ENCODE measurements at regions not wholly inside any gene's neighbourhood (a gene's known extent, or its start where the extent isn't known, plus 50 kb on each side); places are given as distances from the start of the nearest gene placed in this dataset.

DNA sequence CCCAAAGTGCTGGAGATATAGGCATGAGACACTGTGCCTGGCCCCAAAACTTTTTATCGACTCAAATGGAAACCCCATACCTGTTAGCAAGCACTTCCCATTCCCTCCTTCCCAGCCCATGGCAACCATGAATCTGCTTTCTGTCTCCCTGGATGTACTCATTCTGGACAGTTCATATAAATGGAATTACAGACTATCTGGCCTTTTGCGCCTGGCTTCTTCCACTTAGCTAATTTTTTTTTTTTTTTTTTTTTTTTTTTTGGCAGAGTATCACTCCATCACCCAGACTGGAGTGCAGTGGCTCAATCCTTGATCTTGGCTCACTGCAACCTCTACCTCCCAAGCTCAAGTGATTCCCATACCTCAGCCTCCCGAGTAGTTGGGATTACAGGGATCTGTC, 134.5 kb upstream of the MED13L start:
- peaks cover 6% of the 10 kb centered on the region for H3K4me1 Mint-ChIP-seq
- CTCF ChIA-PET = no interaction called here
- no peak for ATAC-seq (ENCODE audit: low read depth)

DNA sequence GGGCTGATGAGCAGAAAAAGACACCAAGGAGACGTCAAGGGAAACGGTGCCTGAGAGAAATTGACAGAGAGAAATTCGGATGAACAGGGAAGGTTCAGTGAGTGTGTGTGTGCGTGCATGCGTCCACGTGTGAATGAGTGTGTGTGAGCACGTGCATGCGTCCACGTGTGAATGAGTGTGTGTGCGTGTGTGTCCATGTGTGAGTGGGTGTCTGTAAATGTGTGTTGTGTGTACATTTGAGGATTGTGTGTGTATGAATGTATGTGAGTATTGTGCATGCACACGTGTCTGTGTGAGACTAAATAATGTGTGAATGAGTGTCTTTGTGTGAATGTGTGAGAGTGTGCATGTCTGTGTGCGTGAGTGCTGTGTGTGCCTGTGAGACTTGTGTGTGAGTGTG, 137.4 kb upstream of the MED13L start:
- H3K4me1 Mint-ChIP-seq = peaks cover 6% of the 10 kb centered on the region

More for the DNA sequence above, 134.5 kb upstream of the MED13L start:
- H3K36me3 ChIP-seq (replicated peaks in 1 of 2; ENCODE audit: control extremely low read depth in 1 of 2, control insufficient read depth in 1 of 2, extremely low read depth in 1 of 2, insufficient read depth in 2 of 2, low read length in 1 of 2) = no peaks in the 10 kb centered on the region
- no peaks in the 10 kb centered on the region for H3K9me3 ChIP-seq (ENCODE audit: control extremely low read depth in 1 of 3, control insufficient read depth in 2 of 3, insufficient read depth in 1 of 3, low read length in 2 of 3)
- no peak overlapping the region for H3K27ac Mint-ChIP-seq
- no peak overlapping the region for H2AFZ ChIP-seq (ENCODE audit: insufficient read depth, low read depth, low read length, poor library complexity, severe bottlenecking)
- peaks cover 0 to 4% of the 10 kb centered on the region in 2 donors for H3K4me1 ChIP-seq (ENCODE audit: control insufficient read depth in 2 of 2, insufficient read depth in 2 of 2, low read length in 2 of 2)
- no peaks in the 10 kb centered on the region for H3K9me3 Mint-ChIP-seq (ENCODE audit: insufficient read depth)
- no peaks in the 10 kb centered on the region for H3K79me2 ChIP-seq (ENCODE audit: control insufficient read depth, insufficient read depth, low read length)
- no peak overlapping the region for H3K9ac ChIP-seq (ENCODE audit: low read length)
- no peaks in the 10 kb centered on the region for H3K27me3 ChIP-seq (replicated peaks in 1 of 4; ENCODE audit: control extremely low read depth in 1 of 4, control insufficient read depth in 3 of 4, insufficient read depth in 4 of 4, low read length in 3 of 4)
- no peaks in the 10 kb centered on the region for H3K27me3 Mint-ChIP-seq
- 100% methylated on average over 1 of the region's 3 CpGs for WGBS (ENCODE audit: insufficient coverage)
- H3K4me2 ChIP-seq (replicated peaks; ENCODE audit: low read depth, low read length, poor library complexity, severe bottlenecking) = no peak overlapping the region
- intact Hi-C loops (cut with micrococcal nuclease) = no loop called here
- DNase-seq = no peak
- H3K4me3 ChIP-seq (ENCODE audit: control extremely low read depth in 1 of 5, extremely low read depth in 1 of 5, insufficient read depth in 1 of 5, low read depth in 2 of 5, low read length in 4 of 5) = no peak overlapping the region
- no peak for TF ChIP-seq EZH2 (IDR thresholded peaks at IDR 0.05; ENCODE audit: borderline replicate concordance, insufficient read depth, low read depth, low read length, poor library complexity, severe bottlenecking)
- TF ChIP-seq, protein P1, sequence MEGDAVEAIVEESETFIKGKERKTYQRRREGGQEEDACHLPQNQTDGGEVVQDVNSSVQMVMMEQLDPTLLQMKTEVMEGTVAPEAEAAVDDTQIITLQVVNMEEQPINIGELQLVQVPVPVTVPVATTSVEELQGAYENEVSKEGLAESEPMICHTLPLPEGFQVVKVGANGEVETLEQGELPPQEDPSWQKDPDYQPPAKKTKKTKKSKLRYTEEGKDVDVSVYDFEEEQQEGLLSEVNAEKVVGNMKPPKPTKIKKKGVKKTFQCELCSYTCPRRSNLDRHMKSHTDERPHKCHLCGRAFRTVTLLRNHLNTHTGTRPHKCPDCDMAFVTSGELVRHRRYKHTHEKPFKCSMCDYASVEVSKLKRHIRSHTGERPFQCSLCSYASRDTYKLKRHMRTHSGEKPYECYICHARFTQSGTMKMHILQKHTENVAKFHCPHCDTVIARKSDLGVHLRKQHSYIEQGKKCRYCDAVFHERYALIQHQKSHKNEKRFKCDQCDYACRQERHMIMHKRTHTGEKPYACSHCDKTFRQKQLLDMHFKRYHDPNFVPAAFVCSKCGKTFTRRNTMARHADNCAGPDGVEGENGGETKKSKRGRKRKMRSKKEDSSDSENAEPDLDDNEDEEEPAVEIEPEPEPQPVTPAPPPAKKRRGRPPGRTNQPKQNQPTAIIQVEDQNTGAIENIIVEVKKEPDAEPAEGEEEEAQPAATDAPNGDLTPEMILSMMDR (IDR thresholded peaks at IDR 0.05) = no peak
- H4K20me1 ChIP-seq (ENCODE audit: control insufficient read depth, insufficient read depth, low read length, poor library complexity, severe bottlenecking) = no peaks in the 10 kb centered on the region
- H3K4me3 Mint-ChIP-seq = no peak overlapping the region
- no peak overlapping the region for H3K27ac ChIP-seq (ENCODE audit: low read length in 2 of 2)
- POLR2A ChIA-PET = interaction anchor here (0.6 kb wide), 1 partner anchor 261 kb away, joined by 4 read pairs; no protein-coding TSS in a partner anchor

More for the DNA sequence above, 137.4 kb upstream of the MED13L start:
- H3K9me3 ChIP-seq (ENCODE audit: control extremely low read depth in 1 of 3, control insufficient read depth in 2 of 3, insufficient read depth in 1 of 3, low read length in 2 of 3) = no peaks in the 10 kb centered on the region
- H3K9me3 Mint-ChIP-seq (ENCODE audit: insufficient read depth) = no peaks in the 10 kb centered on the region
- no peak overlapping the region for H3K27ac Mint-ChIP-seq
- intact Hi-C loops (cut with micrococcal nuclease) = no loop called here
- no peaks in the 10 kb centered on the region for H3K27me3 ChIP-seq (replicated peaks in 1 of 4; ENCODE audit: control extremely low read depth in 1 of 4, control insufficient read depth in 3 of 4, insufficient read depth in 4 of 4, low read length in 3 of 4)
- no peaks in the 10 kb centered on the region for H3K79me2 ChIP-seq (ENCODE audit: control insufficient read depth, insufficient read depth, low read length)
- TF ChIP-seq, protein P1 (IDR thresholded peaks at IDR 0.05) = no peak
- TF ChIP-seq EZH2 (IDR thresholded peaks at IDR 0.05; ENCODE audit: borderline replicate concordance, insufficient read depth, low read depth, low read length, poor library complexity, severe bottlenecking) = no peak
- POLR2A ChIA-PET = no interaction called here
- H3K36me3 ChIP-seq (replicated peaks in 1 of 2; ENCODE audit: control extremely low read depth in 1 of 2, control insufficient read depth in 1 of 2, extremely low read depth in 1 of 2, insufficient read depth in 2 of 2, low read length in 1 of 2) = no peaks in the 10 kb centered on the region
- ATAC-seq (ENCODE audit: low read depth) (no peak), DNase-seq (no peak)
- 93% methylated on average over 12 of the region's 12 CpGs for WGBS (ENCODE audit: insufficient coverage)
- no peak overlapping the region for H3K4me3 Mint-ChIP-seq
- no peak overlapping the region for H3K4me3 ChIP-seq (ENCODE audit: control extremely low read depth in 1 of 5, extremely low read depth in 1 of 5, insufficient read depth in 1 of 5, low read depth in 2 of 5, low read length in 4 of 5)
- no peak overlapping the region for H2AFZ ChIP-seq (ENCODE audit: insufficient read depth, low read depth, low read length, poor library complexity, severe bottlenecking)
- H3K27ac ChIP-seq (ENCODE audit: low read length in 2 of 2) = no peak overlapping the region
- H4K20me1 ChIP-seq (ENCODE audit: control insufficient read depth, insufficient read depth, low read length, poor library complexity, severe bottlenecking) = no peaks in the 10 kb centered on the region
- H3K4me2 ChIP-seq (replicated peaks; ENCODE audit: low read depth, low read length, poor library complexity, severe bottlenecking) = no peak overlapping the region
- peaks cover 0 to 8% of the 10 kb centered on the region in 2 donors for H3K4me1 ChIP-seq (ENCODE audit: control insufficient read depth in 2 of 2, insufficient read depth in 2 of 2, low read length in 2 of 2)
- H3K9ac ChIP-seq (ENCODE audit: low read length) = no peak overlapping the region
- CTCF ChIA-PET = no interaction called here
- no peaks in the 10 kb centered on the region for H3K27me3 Mint-ChIP-seq

All from B cell (primary cell).